C1 segment of cervical spinal cord (tissue), 14 donors: ENCODE measurements at regions not wholly inside any gene's neighbourhood (a gene's known extent, or its start where the extent isn't known, plus 50 kb on each side); places are given as distances from the start of the nearest gene placed in this dataset.

Experiments used
- DNase-seq, 14 donors: peaks; one replicate each; lab custom pipeline; 2025; lab: John Stamatoyannopoulos, UW

DNA sequence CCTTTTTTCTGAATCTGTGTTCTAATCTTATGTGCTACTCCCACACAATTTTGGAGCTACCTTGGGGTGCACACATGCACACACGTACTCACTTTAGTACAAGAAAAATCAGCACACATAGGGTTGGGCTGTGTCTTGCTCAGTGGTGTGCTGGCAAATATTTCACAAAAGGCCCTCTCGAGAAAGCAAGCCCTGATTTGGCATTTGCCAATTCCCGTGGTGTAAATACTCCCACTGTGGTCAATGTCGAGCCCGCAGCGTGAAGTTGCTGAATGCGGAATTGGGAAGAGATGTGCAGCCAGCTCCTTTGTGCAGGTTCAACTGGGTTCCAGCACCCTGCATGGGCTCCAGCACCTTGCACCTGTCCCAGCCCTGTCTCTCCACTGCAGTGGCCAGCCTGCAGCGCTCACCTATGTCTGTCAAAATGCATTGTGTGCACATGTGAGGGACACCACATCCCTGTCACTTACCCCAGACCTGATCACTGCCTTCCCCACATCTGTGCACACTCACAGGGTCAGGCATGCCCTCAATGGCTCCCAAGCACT lies 78.4 kb upstream of the WNT4 start:
- DNase-seq = no peak

DNA sequence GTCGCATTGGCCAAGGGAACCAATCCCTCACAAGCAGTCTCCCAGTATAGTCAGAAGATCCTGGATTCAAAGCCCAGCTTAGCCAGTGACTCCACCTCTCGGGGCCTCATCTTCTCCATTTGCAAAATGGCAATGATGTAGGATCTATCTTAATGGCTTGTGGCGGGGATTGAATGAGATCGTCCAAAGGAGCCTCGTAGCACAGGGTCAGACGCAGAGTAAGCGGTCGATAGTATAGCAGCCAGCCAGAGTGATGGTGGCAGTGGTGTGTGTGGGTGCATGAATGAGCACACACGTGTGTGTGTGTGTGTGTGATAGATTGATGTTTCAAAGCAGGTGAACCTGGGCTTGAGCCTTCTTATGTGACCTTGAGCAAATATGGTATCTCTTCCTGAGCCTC lies 79.8 kb upstream of the WNT4 start:
- DNase-seq = no peak

DNA sequence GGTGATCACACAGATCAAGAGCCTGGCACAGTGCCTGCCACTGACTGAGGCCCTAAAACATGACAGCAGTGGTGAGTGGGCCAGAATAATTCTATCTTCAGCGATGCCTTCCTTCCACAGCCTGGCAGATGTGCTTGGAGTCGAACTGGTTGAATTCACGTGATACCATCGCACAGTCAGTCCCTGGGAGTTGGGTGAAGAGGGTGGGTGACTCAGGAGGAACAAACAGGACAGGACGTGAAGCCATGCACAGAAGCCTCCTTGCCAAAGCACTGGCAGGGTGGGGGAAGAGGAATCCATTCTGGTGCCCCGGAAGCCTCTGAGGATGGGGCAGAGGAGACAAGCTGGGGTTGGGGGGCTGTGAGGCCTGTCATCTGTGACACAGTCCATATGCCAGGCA lies 80.3 kb upstream of the WNT4 start:
- DNase-seq = no peak

DNA sequence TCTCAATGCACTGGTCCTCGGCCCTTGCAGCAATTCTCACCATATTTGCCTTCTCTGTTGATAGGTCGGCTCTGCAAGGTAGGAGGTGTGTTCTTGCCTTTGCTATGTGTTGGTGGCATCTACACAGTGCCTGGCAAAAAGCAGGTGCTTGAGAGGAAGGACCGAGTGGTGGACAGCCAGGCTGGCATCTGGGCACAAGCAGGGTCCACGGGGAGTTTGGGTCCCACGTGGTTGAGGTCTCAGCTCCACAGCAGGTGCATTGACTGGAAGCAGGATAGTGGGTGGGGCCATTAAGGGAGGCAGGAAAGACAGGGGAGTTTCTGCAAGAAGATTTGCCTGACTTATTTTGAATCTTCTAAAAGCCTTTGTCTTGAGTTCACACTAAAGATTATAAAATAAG lies 81.2 kb upstream of the WNT4 start:
- DNase-seq = no peak

DNA sequence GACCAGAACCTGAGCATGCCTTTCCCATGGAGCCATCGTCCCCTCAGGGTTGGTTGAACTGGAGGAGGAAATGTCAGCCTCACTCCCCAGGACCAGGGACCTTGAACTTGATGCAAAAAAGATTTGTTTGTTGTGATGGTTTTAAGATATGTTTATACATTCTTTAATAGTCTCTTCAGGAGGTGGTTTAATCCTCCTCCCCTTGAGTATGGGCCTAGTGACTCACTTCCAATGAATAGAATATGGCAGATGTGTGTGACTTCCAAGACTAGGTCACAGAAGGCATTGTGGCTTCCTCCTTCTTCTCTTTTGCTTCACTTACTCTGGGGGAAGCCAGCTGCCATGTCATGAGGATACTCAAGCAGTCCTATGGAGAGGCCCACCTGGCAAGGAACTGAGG lies 81.7 kb upstream of the WNT4 start:
- DNase-seq = no peak

- DNase-seq = no peak
Measured at GRCh38 chr1:22225858-22226589, 83.1 kb upstream of the WNT4 start.

DNA sequence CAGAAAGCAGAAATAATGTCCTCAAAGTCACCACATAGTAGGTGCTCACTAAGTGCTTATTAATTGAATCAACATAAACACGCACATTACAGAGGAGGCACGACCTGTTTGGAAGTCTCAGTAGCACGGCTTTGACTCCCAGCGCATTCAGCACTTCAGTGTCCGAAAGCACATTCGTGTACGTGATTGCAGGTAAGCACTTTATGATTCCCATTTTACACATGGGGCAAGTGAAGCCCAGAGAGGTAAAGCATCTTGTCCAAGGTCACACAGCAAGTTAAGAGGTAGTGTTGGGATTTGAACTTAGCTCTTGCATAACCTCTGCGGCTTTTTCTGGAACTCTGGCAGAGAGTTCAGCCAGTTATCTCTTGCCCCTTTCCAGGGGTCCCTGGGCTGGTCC lies 85.2 kb upstream of the WNT4 start:
- no peak for DNase-seq

DNA sequence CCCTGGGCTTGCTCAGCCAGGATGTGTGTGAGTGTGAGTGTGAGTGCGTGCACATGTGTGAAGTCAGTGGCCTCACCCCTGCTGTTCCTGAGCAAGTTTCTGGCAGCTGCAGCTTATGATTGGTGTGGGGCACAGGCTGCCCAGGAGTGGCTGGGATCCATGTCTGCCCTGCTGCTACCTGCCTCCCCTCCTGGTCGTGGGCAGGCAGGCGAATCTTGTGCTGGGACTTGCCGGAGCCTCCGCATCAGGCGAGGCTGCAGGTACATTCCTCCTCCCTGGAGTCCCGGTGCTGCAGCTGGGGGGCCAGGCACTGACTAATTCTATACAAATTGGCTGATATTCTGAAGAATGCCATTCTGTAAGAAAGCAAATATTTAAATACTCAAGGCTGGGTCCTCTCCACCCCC lies 85.6 kb upstream of the WNT4 start:
- DNase-seq = no peak

DNA sequence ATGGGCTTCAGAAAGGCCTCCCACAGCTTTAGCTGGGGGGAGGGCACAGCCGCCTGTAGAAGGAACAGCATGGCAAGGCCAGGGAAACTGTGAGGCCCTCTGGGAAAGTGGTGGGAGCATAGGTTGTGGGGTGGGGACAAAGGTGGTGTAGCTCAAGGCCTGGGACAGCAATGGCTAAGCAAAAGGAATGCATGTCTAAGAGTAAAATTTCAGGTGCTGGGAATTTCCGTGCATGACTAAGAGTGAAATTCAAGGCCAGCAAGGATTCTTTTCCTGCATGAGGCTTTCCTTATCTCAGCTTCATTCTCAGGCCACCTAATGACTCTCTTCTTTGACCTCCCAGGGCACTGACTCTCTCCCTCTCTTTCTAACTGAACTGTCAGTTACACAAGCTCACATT lies 86.5 kb upstream of the WNT4 start:
- DNase-seq = no peak

DNA sequence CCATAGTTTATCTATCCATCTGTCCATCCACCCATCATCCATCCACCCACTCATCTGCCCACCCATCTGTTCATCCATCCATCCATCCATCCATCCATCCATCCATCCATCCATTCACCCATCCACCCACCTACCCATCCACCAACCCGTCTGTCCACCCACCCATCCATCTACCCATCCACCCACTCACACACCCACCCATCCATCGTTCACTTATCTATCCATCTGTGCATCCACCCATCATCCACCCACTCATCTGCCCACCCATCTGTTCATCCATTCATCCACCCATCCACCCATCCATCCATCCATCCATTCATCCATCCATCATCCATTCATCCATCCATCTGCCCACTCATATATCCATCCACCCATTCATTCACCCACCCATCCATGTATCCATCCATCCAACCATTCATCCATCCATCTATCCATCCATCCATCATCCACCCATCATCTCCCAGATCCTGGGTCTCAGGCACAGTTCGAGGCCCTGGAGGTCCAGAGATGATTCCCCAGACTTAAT lies 88.2 kb upstream of the WNT4 start:
- DNase-seq = no peak

GRCh38 chr1:22231995-22232690 lies 89.2 kb upstream of the WNT4 start:
- DNase-seq = no peak

GRCh38 chr1:22233222-22233621 lies 90.3 kb upstream of the WNT4 start:
- no peak for DNase-seq

DNA sequence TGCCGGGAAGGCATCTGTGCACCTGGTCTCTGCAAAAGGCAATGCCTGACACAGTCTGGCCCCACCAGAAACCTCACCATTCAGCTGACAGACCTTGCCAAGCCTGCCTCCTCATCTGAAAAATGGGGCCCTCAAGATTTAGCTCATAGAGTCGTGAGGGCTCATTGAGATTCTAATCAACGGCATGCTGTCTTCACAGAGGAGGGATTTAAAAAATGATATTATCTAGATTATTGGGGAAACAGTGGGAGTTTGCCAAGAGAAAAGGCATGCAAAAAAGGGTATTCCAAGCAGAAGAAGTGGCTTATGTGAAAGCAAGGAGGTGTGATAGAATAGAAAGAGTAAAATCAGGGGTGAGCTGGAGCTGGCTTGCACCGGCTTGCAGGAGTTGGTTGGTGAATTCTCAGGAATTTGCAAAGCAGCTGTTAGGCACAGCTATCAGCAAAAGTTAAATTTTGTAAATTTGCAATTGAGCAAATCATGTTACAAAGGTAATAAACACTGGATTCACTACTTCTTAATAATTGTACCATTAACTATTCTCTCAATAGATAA lies 91.7 kb upstream of the WNT4 start:
- DNase-seq = no peak

DNA sequence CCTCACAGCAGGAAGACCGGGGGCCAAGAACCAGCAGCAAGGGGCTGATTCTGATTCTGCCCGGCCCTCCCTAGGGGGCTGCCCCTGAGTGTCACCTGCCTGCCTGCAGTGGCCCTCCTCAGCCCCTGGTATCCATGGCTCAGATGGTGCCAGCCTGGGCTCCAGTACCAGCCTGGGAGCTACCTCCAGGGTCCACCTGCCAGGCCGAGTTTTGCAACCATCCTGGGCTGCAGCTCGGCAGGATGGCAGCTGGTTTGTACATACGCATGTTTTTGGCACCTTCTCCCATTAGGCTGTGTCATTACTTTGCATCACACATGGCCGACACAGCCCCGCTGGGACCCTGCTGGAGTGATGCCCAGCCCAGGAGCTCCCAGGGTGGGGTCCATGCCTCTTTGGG lies 93.3 kb upstream of the WNT4 start:
- no peak for DNase-seq

GRCh38 chr1:22236900-22237299 lies 94.0 kb upstream of the WNT4 start:
- DNase-seq = no peak

DNA sequence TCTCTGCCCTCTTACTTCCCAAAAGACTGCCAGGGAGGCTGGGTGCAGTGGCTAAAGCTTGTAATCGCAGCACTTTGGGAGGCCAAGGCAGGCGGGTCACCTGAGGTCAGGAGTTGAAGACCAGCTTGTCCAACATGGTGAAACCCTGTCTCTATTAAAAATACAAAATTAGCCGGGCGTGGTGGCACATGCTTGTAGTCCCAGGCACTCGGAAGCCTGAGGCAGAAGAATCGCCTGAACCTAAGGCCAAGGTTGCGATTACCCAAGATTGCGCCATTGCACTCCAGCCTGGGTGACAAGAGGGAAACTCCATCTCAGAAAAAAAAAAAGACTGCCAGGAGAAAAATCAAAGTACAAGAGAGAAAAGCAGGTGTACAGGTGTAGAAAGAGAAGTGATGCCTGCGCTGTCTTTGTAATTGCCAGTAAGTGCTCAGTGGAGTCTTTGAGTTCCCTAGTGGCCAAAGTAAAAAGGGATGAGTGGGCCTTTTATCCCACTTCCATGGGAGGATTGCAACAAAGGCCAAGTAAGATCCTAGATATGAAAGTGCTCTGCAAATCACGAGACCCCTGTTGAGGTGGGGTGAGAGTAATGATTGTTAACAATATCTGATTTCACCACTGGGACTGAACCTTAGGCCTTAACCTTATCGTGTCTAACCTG lies 94.7 kb upstream of the WNT4 start:
- no peak for DNase-seq

GRCh38 chr1:22238356-22239224 lies 95.7 kb upstream of the WNT4 start:
- no peak for DNase-seq

GRCh38 chr1:22239378-22239777 lies 96.5 kb upstream of the WNT4 start:
- no peak for DNase-seq

- no peak for DNase-seq
Measured at GRCh38 chr1:22241250-22241649, 98.4 kb upstream of the WNT4 start.

DNA sequence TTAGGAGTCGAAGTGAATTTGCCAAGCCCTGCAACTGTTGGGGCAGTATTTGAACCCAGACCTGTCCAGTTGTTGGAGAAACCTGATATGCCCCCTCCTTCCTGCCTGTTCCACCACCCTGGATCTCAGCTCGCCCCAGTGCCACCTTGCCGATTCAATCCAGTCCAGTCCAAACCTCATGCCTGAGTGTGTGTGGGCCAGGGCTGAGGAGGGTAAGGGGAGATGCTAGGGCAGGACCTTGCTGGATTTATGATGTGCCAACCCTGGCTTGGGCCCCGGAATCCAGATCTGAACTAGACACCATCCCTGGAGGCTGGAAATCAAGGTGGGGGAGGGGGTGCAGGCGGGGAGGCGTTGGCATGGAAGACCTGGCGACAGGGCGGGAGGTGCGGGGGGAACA lies 98.9 kb upstream of the WNT4 start:
- DNase-seq = no peak

DNA sequence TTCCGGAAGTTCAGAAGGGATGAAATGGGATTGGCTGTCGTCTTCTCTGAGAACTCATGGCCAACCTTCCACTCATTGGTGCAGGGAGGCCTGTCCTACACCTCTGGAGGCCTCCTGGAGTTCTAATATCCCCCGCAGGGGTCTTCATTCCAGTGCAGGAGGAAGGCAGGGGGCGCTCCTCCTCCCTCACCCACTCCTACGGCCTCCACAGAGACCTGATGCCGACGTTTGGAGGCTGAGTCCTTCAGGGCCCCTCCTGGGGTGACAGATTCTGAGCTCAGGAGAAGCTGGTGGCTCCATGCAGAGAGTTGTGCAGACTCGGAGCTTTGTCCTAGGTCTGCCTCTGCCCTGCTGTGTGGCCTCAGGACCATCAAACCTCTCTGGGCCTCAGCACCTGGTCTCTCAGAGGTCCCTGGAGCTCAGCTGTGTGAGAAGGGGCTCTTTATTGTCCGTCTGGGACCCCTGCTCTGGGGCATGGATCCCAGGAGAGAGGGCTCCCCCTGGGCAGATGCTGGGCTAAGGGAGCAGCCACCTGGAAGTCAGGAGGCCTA lies 102.3 kb upstream of the WNT4 start:
- no peak for DNase-seq
